HG03097 (cell line): ENCODE measurements at regions not wholly inside any gene's neighbourhood (a gene's known extent, or its start where the extent isn't known, plus 50 kb on each side); places are given as distances from the start of the nearest gene placed in this dataset.

ENCODE experiments used
- ATAC-seq: cut with Tn5 transposase; IDR thresholded peaks from one replicate; pipeline ENCODE4 v1.9.1; 2021; ENCODE audit not compliant: unreplicated experiment, low FRiP score

DNA sequence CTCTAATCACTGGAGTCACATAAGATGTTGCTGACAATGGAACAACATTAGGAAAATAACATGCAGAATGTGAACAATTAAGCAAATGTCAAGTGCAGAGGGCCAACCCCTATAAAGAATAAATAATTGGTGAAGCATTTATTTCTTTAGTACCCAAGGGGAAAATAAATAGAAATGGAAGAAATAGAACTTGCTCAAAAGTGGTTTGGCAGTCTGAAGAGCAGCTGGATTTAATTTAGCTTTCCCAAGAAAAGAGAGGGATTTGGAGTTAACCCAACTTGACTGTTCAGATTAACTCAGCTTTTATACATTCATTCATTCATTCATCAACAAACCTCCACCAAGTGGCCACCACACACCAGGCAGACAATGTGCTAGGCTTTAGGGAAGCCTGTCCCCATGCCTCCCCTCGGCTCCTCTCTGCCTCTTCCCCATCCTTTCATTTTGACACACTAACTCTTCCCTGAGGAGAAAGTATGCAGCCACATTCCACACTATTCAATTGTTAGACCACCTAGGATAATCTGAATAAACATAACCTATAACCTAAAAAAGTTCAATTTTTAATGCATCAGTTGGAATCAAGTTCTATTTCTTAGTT lies 295.5 kb downstream of the AHR start:
- no peak for ATAC-seq

GRCh38 chr7:17595546-17595945 lies 297.1 kb downstream of the AHR start:
- ATAC-seq: no peak

GRCh38 chr7:17598305-17598704 lies 299.9 kb downstream of the AHR start:
- no peak for ATAC-seq

- no peak for ATAC-seq
These were observed 300.4 kb downstream of the AHR start for GRCh38 chr7:17598846-17599245.

- no peak for ATAC-seq
These were observed 301.4 kb downstream of the AHR start for GRCh38 chr7:17599733-17600339.

DNA sequence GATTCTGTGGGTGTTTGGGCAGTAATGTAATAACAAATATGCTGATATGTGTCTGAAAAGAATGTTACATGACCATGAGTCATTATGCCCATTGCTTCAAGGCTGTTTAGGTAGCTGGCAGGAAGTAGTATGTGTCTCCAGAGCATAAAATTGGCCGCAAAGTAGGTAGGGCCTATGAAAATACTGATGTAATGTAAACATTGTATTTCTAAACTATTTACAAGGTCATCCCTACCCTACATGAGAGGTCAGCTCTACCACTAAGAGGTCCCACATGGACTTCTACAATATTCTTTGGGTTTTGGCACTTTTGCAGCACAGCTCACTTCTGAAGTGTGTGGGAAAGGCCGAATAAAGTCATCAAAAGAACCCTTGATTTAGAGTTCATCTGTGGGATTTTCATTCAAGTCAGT lies 301.9 kb downstream of the AHR start:
- no peak for ATAC-seq

- no peak for ATAC-seq
These were observed 303.5 kb downstream of the AHR start for GRCh38 chr7:17601921-17602320.

DNA sequence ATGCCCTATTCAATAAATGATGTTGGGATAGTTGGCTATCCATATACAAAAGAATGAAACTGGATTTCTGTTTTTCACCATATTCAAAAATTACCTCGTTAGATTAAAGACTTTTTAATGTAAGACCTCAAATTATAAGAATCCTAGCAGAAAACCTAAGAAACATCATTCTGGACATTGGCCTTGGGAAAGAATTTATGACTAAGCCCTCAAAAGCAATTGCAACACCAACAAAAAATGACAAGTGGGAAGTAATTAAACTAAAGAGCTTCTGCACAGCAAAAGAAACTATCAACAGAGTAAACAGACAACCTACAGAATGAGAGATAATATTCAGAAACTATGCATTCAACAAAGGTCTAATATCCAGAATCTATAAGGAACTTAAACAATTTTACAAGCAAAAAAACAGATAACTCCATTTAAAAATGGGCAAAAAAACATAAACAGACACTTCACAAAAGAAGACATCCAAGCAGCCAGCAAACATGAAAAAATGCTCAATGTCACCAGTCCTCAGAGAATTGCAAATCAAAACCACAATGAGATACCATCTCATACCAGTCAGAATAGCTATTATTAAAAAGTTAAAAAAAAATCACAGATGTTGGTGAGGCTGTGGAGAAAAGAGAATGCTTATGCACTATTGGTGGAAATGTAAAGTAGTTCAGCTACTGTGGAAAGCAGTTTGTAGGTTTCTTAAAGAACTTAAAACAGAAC lies 309.8 kb downstream of the AHR start:
- no peak for ATAC-seq

- ATAC-seq: no peak
These were observed 313.2 kb downstream of the AHR start for GRCh38 chr7:17611611-17612010.

DNA sequence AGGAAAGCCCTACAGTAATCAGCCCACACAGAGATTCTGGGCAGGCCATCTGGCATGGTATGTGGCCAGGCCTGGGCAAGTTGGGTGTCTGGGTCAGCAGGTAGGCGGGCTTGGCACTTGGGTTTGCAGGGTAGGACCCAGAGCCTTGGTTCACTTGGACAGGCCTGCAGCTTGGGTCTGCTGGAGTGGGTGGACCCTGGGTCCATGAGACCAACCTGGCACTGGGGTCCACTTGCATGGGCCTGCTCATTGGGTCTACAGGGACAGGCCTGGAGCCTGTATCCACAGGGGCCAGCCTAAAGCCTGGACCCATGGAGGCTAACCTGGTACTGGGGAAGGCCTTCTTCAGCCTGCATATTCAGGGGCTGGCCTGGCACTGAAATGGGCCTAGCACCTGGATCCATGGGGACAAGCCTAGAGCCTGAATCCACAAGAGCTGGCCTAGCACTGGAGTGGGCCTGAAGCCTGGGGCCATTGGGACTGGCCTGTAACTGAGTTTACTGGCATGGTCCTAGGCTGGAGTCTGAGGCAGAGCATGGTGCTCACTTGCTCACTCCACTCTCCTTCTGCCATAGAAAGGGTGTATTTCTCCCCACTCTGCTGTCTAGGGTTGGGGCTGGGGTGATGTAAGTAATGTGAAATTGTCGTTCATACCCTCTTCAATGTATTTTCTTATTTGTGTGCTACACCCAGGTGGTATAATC lies 315.0 kb downstream of the AHR start:
- no peak for ATAC-seq

- ATAC-seq: no peak
These were observed 318.9 kb downstream of the AHR start for GRCh38 chr7:17617380-17617779.

- no peak for ATAC-seq
These were observed 319.6 kb downstream of the AHR start for GRCh38 chr7:17617857-17618651.

DNA sequence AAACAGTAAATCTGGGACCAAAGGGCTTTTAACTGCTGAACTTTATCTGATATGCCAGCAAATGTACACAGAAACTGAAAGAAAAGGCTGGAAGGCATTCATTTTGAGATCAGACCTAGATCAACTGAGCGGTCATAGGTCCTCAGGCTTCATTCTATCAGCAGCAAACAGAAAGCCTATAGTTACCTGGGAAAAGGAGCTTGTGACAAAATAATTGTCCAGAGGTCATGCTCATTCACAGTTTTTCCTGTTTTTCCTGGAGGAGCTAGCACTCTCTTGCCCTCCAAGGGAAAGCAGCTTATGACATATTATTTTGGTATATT lies 320.2 kb downstream of the AHR start:
- no peak for ATAC-seq

- no peak for ATAC-seq
These were observed 320.9 kb downstream of the AHR start for GRCh38 chr7:17619196-17619818.

DNA sequence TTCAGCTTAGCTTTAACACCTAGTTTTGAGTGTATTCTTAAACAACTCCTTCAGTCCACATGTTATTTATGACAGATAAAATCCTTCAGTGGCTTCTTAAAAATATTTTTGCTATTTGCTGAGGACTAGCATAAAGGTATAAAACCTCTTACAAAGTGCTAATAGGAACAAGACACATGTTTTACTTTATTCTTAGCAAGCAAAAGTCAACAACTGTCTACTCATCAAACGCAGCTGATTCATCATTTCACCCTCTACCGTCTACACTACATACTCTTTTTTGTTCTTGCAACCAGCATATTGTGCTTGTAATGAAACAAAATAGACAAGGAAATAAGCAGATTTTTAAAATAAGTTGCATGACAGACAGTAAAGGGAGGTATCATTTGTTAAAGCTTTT lies 319.7 kb downstream of the SNX13 start:
- ATAC-seq: no peak

DNA sequence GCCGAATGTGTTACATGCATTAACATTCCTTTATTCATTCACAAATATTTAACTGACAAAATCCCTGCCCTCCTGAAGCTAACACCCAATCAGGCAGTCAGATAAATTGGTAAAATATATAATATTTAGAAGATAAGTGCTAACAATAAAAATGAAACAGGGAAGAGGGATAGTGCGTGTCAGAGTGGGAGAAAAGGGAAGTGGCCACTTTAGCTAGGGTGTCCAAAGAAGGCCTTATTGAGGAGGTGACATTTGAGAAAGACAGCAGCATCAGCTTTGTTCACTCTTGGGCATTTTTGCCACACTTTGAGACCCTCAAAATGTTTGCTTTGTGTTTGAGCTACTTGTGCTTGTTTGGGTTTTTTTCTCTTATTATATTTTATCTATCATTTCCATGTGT lies 317.8 kb downstream of the SNX13 start:
- no peak for ATAC-seq

- no peak for ATAC-seq
These were observed 316.6 kb downstream of the SNX13 start for GRCh38 chr7:17623546-17624185.

GRCh38 chr7:17624379-17624778 lies 315.9 kb downstream of the SNX13 start:
- no peak for ATAC-seq

GRCh38 chr7:17625043-17625442 lies 315.3 kb downstream of the SNX13 start:
- ATAC-seq: no peak

GRCh38 chr7:17626235-17626634 lies 314.1 kb downstream of the SNX13 start:
- ATAC-seq: no peak
